ENCODE measurements at regions not wholly inside any gene's neighbourhood (a gene's known extent, or its start where the extent isn't known, plus 50 kb on each side); places are given as distances from the start of the nearest gene placed in this dataset.

DNA sequence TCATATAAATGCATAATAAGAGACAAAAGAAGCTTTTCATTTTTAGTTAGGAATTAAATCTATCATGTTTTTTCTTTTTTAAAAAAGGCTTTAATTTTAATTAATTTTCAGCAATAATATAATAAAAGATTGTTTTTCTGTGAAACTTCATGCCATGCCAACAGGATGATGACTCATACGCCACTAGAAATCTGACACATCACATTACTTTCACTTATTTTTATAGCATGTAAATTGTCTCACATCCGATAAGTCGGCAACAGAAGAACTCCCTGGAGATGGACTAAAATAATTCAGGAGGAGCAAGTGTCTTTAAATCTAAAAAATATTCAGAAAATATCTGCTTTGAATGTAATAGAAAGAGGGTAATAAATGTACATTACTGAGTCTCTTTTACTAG is 1024.2 kb upstream of the ACVR2A start:
- TF ChIP-seq, protein P1, sequence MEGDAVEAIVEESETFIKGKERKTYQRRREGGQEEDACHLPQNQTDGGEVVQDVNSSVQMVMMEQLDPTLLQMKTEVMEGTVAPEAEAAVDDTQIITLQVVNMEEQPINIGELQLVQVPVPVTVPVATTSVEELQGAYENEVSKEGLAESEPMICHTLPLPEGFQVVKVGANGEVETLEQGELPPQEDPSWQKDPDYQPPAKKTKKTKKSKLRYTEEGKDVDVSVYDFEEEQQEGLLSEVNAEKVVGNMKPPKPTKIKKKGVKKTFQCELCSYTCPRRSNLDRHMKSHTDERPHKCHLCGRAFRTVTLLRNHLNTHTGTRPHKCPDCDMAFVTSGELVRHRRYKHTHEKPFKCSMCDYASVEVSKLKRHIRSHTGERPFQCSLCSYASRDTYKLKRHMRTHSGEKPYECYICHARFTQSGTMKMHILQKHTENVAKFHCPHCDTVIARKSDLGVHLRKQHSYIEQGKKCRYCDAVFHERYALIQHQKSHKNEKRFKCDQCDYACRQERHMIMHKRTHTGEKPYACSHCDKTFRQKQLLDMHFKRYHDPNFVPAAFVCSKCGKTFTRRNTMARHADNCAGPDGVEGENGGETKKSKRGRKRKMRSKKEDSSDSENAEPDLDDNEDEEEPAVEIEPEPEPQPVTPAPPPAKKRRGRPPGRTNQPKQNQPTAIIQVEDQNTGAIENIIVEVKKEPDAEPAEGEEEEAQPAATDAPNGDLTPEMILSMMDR (IDR thresholded peaks at IDR 0.05) = no peak
- no peak for TF ChIP-seq POLR2A (IDR thresholded peaks at IDR 0.05)

Measured in testis (tissue), 2 donors.